ENCODE measurements at regions not wholly inside any gene's neighbourhood (a gene's known extent, or its start where the extent isn't known, plus 50 kb on each side); places are given as distances from the start of the nearest gene placed in this dataset.
"Not testable (repeated sequence)": the region's sequence is repeated elsewhere in the genome, so short reads cannot be mapped to it uniquely, and the experiment has no call there.

- no peak for DNase-seq
Observed at GRCh38 chr1:170385750-170386149, 146.2 kb upstream of the GORAB start.

- no peak for DNase-seq
Observed at GRCh38 chr1:170388489-170388888, 143.5 kb upstream of the GORAB start.

GRCh38 chr1:170395149-170395548 lies 136.8 kb upstream of the GORAB start:
- DNase-seq = no peak

GRCh38 chr1:170397061-170397460 lies 134.9 kb upstream of the GORAB start:
- no peak for DNase-seq

GRCh38 chr1:170402476-170403311 lies 129.3 kb upstream of the GORAB start:
- DNase-seq = no peak

- no peak for DNase-seq
Observed at GRCh38 chr1:170407138-170407537, 124.8 kb upstream of the GORAB start.

GRCh38 chr1:170407581-170407980 lies 124.4 kb upstream of the GORAB start:
- DNase-seq = no peak

GRCh38 chr1:170410401-170411166 lies 121.4 kb upstream of the GORAB start:
- DNase-seq = no peak

- DNase-seq = no peak
Observed at GRCh38 chr1:170414989-170415709, 116.8 kb upstream of the GORAB start.

- DNase-seq = peak; percentile 98
Observed at GRCh38 chr1:170415710-170416372, 116.1 kb upstream of the GORAB start.

- DNase-seq = no peak
Observed at GRCh38 chr1:170424346-170424745, 107.6 kb upstream of the GORAB start.

- no peak for DNase-seq
Observed at GRCh38 chr1:170426596-170426995, 105.4 kb upstream of the GORAB start.

GRCh38 chr1:170427002-170427401 lies 105.0 kb upstream of the GORAB start:
- not testable (repeated sequence) for DNase-seq

GRCh38 chr1:170436928-170437327 lies 95.0 kb upstream of the GORAB start:
- no peak for DNase-seq

GRCh38 chr1:170445096-170445495 lies 86.9 kb upstream of the GORAB start:
- DNase-seq = no peak

GRCh38 chr1:170448661-170449158 lies 83.3 kb upstream of the GORAB start:
- DNase-seq = no peak

- not testable (repeated sequence) for DNase-seq
Observed at GRCh38 chr1:170457325-170458050, 74.5 kb upstream of the GORAB start.

GRCh38 chr1:170460001-170460400 lies 72.0 kb upstream of the GORAB start:
- no peak for DNase-seq

GRCh38 chr1:170460414-170461155 lies 71.4 kb upstream of the GORAB start:
- DNase-seq = no peak

GRCh38 chr1:170461291-170461747 lies 70.6 kb upstream of the GORAB start:
- no peak for DNase-seq

- no peak for DNase-seq
Observed at GRCh38 chr1:170461762-170462384, 70.1 kb upstream of the GORAB start.
